Lower leg skin (tissue), 3 donors: ENCODE measurements at regions not wholly inside any gene's neighbourhood (a gene's known extent, or its start where the extent isn't known, plus 50 kb on each side); places are given as distances from the start of the nearest gene placed in this dataset.

Source experiments
- POLR2A ChIP-seq, 2 donors: fragments of 450-650 bp; IDR thresholded peaks; one replicate each; pipeline ENCODE4 v1.6.1; 2016 to 2017; ENCODE audit warnings: antibody characterized with exemption in 2 of 2, mild to moderate bottlenecking in 1 of 2, moderate library complexity in 1 of 2
- TF ChIP-seq, protein P1 (sequence below), 3 donors: fragments of 450-650 bp; IDR thresholded peaks; one replicate each; pipeline ENCODE4 v1.5.1; 2016; ENCODE audit warnings: antibody characterized with exemption in 3 of 3, mild to moderate bottlenecking in 3 of 3, moderate library complexity in 2 of 3

GRCh38 chr9:117958726-117959125, 254.5 kb downstream of the TLR4 start:
- TF ChIP-seq, protein P1, sequence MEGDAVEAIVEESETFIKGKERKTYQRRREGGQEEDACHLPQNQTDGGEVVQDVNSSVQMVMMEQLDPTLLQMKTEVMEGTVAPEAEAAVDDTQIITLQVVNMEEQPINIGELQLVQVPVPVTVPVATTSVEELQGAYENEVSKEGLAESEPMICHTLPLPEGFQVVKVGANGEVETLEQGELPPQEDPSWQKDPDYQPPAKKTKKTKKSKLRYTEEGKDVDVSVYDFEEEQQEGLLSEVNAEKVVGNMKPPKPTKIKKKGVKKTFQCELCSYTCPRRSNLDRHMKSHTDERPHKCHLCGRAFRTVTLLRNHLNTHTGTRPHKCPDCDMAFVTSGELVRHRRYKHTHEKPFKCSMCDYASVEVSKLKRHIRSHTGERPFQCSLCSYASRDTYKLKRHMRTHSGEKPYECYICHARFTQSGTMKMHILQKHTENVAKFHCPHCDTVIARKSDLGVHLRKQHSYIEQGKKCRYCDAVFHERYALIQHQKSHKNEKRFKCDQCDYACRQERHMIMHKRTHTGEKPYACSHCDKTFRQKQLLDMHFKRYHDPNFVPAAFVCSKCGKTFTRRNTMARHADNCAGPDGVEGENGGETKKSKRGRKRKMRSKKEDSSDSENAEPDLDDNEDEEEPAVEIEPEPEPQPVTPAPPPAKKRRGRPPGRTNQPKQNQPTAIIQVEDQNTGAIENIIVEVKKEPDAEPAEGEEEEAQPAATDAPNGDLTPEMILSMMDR (IDR thresholded peaks at IDR 0.05): no peak
- TF ChIP-seq POLR2A (IDR thresholded peaks at IDR 0.05): no peak
